Mesenchymal stem cell (in vitro differentiated cells and primary cell): ENCODE measurements at regions not wholly inside any gene's neighbourhood (a gene's known extent, or its start where the extent isn't known, plus 50 kb on each side); places are given as distances from the start of the nearest gene placed in this dataset.

ENCODE experiments used
- DNase-seq: peaks from one replicate; pipeline ENCODE4 v3.0.0-alpha.2; 2013
- H2AFZ ChIP-seq: one replicate; pipeline ENCODE4 v1.6.1; 2013; ENCODE audit warnings: low read depth, mild to moderate bottlenecking, control low read depth, inconsistent platforms, low read length, moderate library complexity
- H2AK5ac ChIP-seq: 2 replicates; pipeline ENCODE4 v1.6.1; 2013; ENCODE audit warnings: low read length, moderate library complexity, mild to moderate bottlenecking, inconsistent platforms; ENCODE audit not compliant: severe bottlenecking
- H2BK120ac ChIP-seq: one replicate; pipeline ENCODE4 v1.6.1; 2013; ENCODE audit warnings: low read depth, mild to moderate bottlenecking, inconsistent platforms, low read length, moderate library complexity
- H2BK12ac ChIP-seq, 2 experiments: one replicate each; pipeline ENCODE4 v1.6.1; 2013; ENCODE audit warnings: inconsistent platforms in 2 of 2, low read length in 2 of 2, mild to moderate bottlenecking in 2 of 2, moderate library complexity in 2 of 2, control low read depth in 1 of 2
- H2BK15ac ChIP-seq: one replicate; pipeline ENCODE4 v1.6.1; 2013; ENCODE audit warnings: mild to moderate bottlenecking, low read depth, inconsistent platforms; ENCODE audit not compliant: poor library complexity, severe bottlenecking
- H2BK5ac ChIP-seq: 2 replicates; pipeline ENCODE4 v1.6.1; 2013; ENCODE audit warnings: low read depth, mild to moderate bottlenecking, low read length, control low read depth, inconsistent platforms; ENCODE audit not compliant: poor library complexity, severe bottlenecking
- H3K14ac ChIP-seq, 2 experiments: one replicate each; pipeline ENCODE4 v1.6.1; 2013; ENCODE audit warnings: inconsistent platforms in 2 of 2, low read length in 2 of 2, control low read depth in 1 of 2, mild to moderate bottlenecking in 1 of 2, moderate library complexity in 1 of 2
- H3K18ac ChIP-seq, 2 experiments: one replicate each; pipeline ENCODE4 v1.6.1; 2013; ENCODE audit warnings: inconsistent platforms in 2 of 2, low read length in 2 of 2, control low read depth in 1 of 2, low read depth in 1 of 2, mild to moderate bottlenecking in 1 of 2
- H3K23ac ChIP-seq, 2 experiments: one replicate each; pipeline ENCODE4 v1.6.1; 2013; ENCODE audit warnings: inconsistent platforms in 2 of 2, low read length in 2 of 2, mild to moderate bottlenecking in 2 of 2, moderate library complexity in 2 of 2, control low read depth in 1 of 2
- H3K27ac ChIP-seq: 2 replicates; pipeline ENCODE4 v1.5.1; 2013; ENCODE audit warnings: mild to moderate bottlenecking, moderate library complexity, low read length, control low read depth, inconsistent platforms; ENCODE audit not compliant: poor library complexity, severe bottlenecking
- H3K27me3 ChIP-seq, 2 experiments: 2 replicates each; pipeline versions ENCODE4 v1.6.1 to v1.7.0; 2013; ENCODE audit warnings: low read length in 2 of 2, mild to moderate bottlenecking in 2 of 2, moderate library complexity in 2 of 2, control low read depth in 1 of 2, inconsistent platforms in 1 of 2; ENCODE audit not compliant: control insufficient read depth in 1 of 2, insufficient read depth in 1 of 2
- H3K36me3 ChIP-seq, 2 experiments: 2 replicates each; pipeline versions ENCODE4 v1.6.1 to v1.7.0; 2013; ENCODE audit warnings: low read length in 2 of 2, control low read depth in 1 of 2, inconsistent platforms in 1 of 2, low read depth in 1 of 2, mild to moderate bottlenecking in 1 of 2; ENCODE audit not compliant: insufficient read depth in 2 of 2, control insufficient read depth in 1 of 2
- H3K4ac ChIP-seq, 2 experiments: one replicate each; pipeline ENCODE4 v1.6.1; 2013; ENCODE audit warnings: inconsistent platforms in 2 of 2, low read length in 2 of 2, mild to moderate bottlenecking in 2 of 2, moderate library complexity in 2 of 2, control low read depth in 1 of 2, low read depth in 1 of 2
- H3K4me1 ChIP-seq: 2 replicates; pipeline ENCODE4 v1.6.1; 2013; ENCODE audit warnings: low read depth, low read length, control low read depth; ENCODE audit not compliant: control insufficient read depth, insufficient read depth
- H3K4me2 ChIP-seq: 2 replicates; pipeline ENCODE4 v1.6.1; 2013; ENCODE audit warnings: low read length, mild to moderate bottlenecking, inconsistent platforms; ENCODE audit not compliant: poor library complexity, severe bottlenecking
- H3K4me3 ChIP-seq, 2 experiments: 2 replicates each; pipeline versions ENCODE4 v1.5.1 to v1.7.0; 2013; ENCODE audit warnings: low read length in 2 of 2, mild to moderate bottlenecking in 2 of 2, control low read depth in 1 of 2, low read depth in 1 of 2; ENCODE audit not compliant: insufficient read depth in 1 of 2
- H3K79me1 ChIP-seq: replicated peaks from 2 replicates; pipeline ENCODE4 v1.6.1; 2013; ENCODE audit warnings: mild to moderate bottlenecking, control low read depth, low read length, inconsistent platforms; ENCODE audit not compliant: poor library complexity, severe bottlenecking
- H3K9ac ChIP-seq: 2 replicates; pipeline ENCODE4 v1.7.0; 2013; ENCODE audit warnings: mild to moderate bottlenecking, low read length, moderate library complexity
- H3K9me3 ChIP-seq: 2 replicates; pipeline ENCODE4 v1.7.0; 2013; ENCODE audit warnings: mild to moderate bottlenecking, low read length; ENCODE audit not compliant: control insufficient read depth
- H4K8ac ChIP-seq: one replicate; pipeline ENCODE4 v1.6.1; 2013; ENCODE audit warnings: inconsistent platforms, mild to moderate bottlenecking, low read length, moderate library complexity
- H4K91ac ChIP-seq: one replicate; pipeline ENCODE4 v1.6.1; 2013; ENCODE audit warnings: mild to moderate bottlenecking, low read length, inconsistent platforms
- WGBS: methylation state at CpG from one replicate; pipeline ENCODE4 v1.1.7; 2013; ENCODE audit warnings: mixed read lengths; 5-methylcytosine and 5-hydroxymethylcytosine counted together

GRCh38 chr2:19029655-19030054 is 328.8 kb downstream of the OSR1 start:
- H4K91ac ChIP-seq = no peak overlapping the region
- WGBS = 99% methylated on average over 3 of the region's 3 CpGs
- DNase-seq = no peak
- no peak overlapping the region for H3K23ac ChIP-seq
- no peak overlapping the region for H3K4me2 ChIP-seq
- H2BK120ac ChIP-seq = no peak overlapping the region
- no peak overlapping the region for H3K4me3 ChIP-seq
- peaks cover 3% of the 10 kb centered on the region for H3K4me1 ChIP-seq
- no peak overlapping the region for H2AK5ac ChIP-seq
- H3K27ac ChIP-seq = no peak overlapping the region
- no peak overlapping the region for H2AFZ ChIP-seq
- H3K36me3 ChIP-seq = no peaks in the 10 kb centered on the region
- no peak overlapping the region for H3K9ac ChIP-seq
- H2BK5ac ChIP-seq = no peak overlapping the region
- H3K27me3 ChIP-seq = no peaks in the 10 kb centered on the region
- no peak overlapping the region for H3K4ac ChIP-seq
- H2BK15ac ChIP-seq = peak overlapping the region; percentile 4
- H3K9me3 ChIP-seq = no peaks in the 10 kb centered on the region
- no peak overlapping the region for H4K8ac ChIP-seq
- no peak overlapping the region for H3K14ac ChIP-seq
- H2BK12ac ChIP-seq = no peak overlapping the region
- no peaks in the 10 kb centered on the region for H3K79me1 ChIP-seq
- H3K18ac ChIP-seq = no peak overlapping the region

DNA sequence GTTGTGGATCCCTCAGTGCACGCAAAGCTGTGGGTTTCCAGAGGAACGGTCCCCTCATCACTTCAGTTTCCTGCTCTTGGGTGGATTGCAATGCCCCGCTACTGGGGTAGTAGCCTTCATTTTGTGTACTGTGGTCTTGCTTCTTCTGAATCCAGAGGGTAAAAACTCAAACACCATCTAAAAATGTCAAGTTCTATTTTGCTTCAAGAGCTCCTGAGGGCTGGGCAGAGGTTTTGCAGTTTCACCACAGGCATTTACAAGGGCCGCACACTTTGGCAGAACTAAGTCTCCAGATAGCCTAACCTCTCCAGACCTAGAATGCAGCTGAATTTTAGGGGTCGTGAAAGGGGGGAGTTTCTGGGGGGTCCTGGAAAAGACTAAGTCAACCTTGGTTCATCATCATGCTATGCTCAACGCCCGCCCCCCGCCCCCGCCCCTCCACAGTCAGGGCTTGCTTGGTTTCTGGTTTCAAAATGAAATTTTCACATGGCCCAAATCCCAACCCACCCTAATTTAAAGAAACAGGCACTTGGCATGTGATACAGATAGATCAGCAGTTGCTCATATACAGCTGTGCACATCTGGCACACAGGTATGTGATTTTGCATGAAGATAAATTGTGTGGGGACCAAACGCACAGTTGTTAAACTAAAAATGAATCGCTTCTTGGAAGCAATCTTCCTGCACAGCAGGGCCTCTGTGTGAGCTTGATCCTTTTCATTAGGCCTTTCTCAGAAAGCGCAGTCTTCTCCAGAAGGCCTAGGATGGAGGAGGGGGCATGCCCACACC is 329.6 kb downstream of the OSR1 start:
- no peaks in the 10 kb centered on the region for H3K9me3 ChIP-seq

GRCh38 chr2:19027626-19028025 is 330.8 kb downstream of the OSR1 start:
- H3K9me3 ChIP-seq = no peaks in the 10 kb centered on the region
- no peaks in the 10 kb centered on the region for H3K79me1 ChIP-seq
- H3K36me3 ChIP-seq = no peaks in the 10 kb centered on the region
- no peaks in the 10 kb centered on the region for H3K4me1 ChIP-seq
- no peak overlapping the region for H3K4me3 ChIP-seq
- WGBS = 88% methylated on average over 3 of the region's 5 CpGs
- no peak overlapping the region for H3K27ac ChIP-seq
- DNase-seq = no peak
- no peak overlapping the region for H2AFZ ChIP-seq
- H2BK15ac ChIP-seq = no peak overlapping the region
- no peak overlapping the region for H2BK12ac ChIP-seq
- no peaks in the 10 kb centered on the region for H3K27me3 ChIP-seq
- H3K18ac ChIP-seq = no peak overlapping the region
- H4K8ac ChIP-seq = no peak overlapping the region
- H2AK5ac ChIP-seq = peak overlapping the region; percentile 66
- H3K4ac ChIP-seq = no peak overlapping the region
- no peak overlapping the region for H3K23ac ChIP-seq
- no peak overlapping the region for H3K14ac ChIP-seq
- peak overlapping the region; percentile 29 for H4K91ac ChIP-seq
- no peak overlapping the region for H3K4me2 ChIP-seq
- no peak overlapping the region for H2BK5ac ChIP-seq
- no peak overlapping the region for H2BK120ac ChIP-seq
- H3K9ac ChIP-seq = no peak overlapping the region

More for the DNA sequence above, 329.6 kb downstream of the OSR1 start:
- Histone ChIP-seq H4K8ac (no peak overlapping the region), H2BK12ac (no peak overlapping the region), H3K27ac (no peak overlapping the region), H3K27me3 (no peaks in the 10 kb centered on the region), H2BK15ac (no peak overlapping the region), H3K4me3 (no peak overlapping the region), H4K91ac (no peak overlapping the region), H2AK5ac (no peak overlapping the region), H3K18ac (no peak overlapping the region), H3K4me1 (peaks cover 3% of the 10 kb centered on the region), H3K14ac (no peak overlapping the region), H2AFZ (no peak overlapping the region), H3K23ac (no peak overlapping the region), H3K4me2 (no peak overlapping the region), H3K4ac (no peak overlapping the region), H3K9ac (no peak overlapping the region), H3K36me3 (no peaks in the 10 kb centered on the region), H2BK120ac (no peak overlapping the region), H3K79me1 (no peaks in the 10 kb centered on the region), H2BK5ac (no peak overlapping the region)
- 96% methylated on average over 7 of the region's 12 CpGs for WGBS
- no peak for DNase-seq

DNA sequence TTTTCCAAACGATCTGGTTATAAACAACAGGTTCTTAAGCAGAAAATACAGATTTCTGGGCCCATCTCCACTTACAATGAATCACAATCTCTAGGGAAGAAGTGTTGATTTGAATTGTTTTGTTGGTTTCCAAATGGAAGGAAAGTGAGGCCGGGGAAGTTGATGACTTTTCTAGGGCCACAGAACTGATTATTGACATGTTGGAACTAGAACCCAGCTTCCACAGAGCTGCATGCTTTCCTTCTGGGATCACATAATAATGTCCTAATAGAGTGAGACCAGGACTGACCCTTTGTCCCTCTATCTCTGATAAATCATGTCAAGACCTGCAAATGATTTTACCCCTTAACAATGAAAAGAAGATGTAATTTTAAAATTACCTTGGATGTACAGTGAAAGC is 332.2 kb downstream of the OSR1 start:
- no peaks in the 10 kb centered on the region for H3K4me1 ChIP-seq

More for the DNA sequence above, 332.2 kb downstream of the OSR1 start:
- no peak overlapping the region for H4K8ac ChIP-seq
- no peak overlapping the region for H3K4me2 ChIP-seq
- 75% methylated on average over 1 of the region's 2 CpGs for WGBS
- H3K14ac ChIP-seq = no peak overlapping the region
- H2BK5ac ChIP-seq = no peak overlapping the region
- H3K9ac ChIP-seq = no peak overlapping the region
- no peaks in the 10 kb centered on the region for H3K9me3 ChIP-seq
- no peaks in the 10 kb centered on the region for H3K27me3 ChIP-seq
- no peak overlapping the region for H4K91ac ChIP-seq
- no peaks in the 10 kb centered on the region for H3K79me1 ChIP-seq
- no peak overlapping the region for H3K23ac ChIP-seq
- H2BK15ac ChIP-seq = no peak overlapping the region
- H3K36me3 ChIP-seq = no peaks in the 10 kb centered on the region
- no peak overlapping the region for H3K18ac ChIP-seq
- no peak overlapping the region for H2AFZ ChIP-seq
- no peak overlapping the region for H2BK120ac ChIP-seq
- DNase-seq = no peak
- H2BK12ac ChIP-seq = no peak overlapping the region
- no peak overlapping the region for H3K4me3 ChIP-seq
- H3K4ac ChIP-seq = no peak overlapping the region
- no peak overlapping the region for H2AK5ac ChIP-seq
- no peak overlapping the region for H3K27ac ChIP-seq
